HG02610 (cell line): ENCODE measurements at regions not wholly inside any gene's neighbourhood (a gene's known extent, or its start where the extent isn't known, plus 50 kb on each side); places are given as distances from the start of the nearest gene placed in this dataset.

Source experiments
- ATAC-seq: cut with Tn5 transposase; IDR thresholded peaks from one replicate; pipeline ENCODE4 v1.9.1; 2021; ENCODE audit warnings: mild to moderate bottlenecking, moderate library complexity; ENCODE audit not compliant: unreplicated experiment

- ATAC-seq: no peak
These were observed 345.1 kb downstream of the PLOD2 start for GRCh38 chr3:145815707-145816413.

DNA sequence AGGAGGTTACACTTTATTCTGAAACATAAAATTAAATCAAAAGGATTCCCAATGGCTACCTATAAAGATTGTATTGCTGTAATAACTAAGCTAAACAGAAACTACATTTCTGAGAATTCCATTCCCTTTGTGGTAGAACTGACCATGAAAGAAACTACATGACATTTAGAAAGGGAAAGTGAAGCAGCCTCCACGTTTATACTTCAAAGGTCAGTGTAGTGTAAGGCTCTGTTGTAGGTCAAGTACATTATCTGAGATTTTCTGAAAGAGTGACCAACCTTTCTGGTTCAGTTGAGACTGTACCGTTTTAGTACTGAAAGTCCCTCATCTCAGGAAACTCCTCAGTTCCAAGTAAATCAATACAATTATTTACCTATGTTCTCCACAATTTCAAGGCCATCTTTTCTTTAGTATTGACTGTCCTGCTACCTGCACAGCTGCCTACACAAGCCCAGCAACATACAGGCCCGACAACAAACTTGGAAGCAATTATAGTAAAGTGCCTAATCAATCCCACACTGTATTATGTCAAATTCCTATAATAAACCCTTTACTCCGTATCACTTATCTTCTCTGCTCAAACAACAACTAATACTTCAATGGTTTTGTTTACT, 343.0 kb downstream of the PLOD2 start:
- peak; percentile 81 for ATAC-seq

DNA sequence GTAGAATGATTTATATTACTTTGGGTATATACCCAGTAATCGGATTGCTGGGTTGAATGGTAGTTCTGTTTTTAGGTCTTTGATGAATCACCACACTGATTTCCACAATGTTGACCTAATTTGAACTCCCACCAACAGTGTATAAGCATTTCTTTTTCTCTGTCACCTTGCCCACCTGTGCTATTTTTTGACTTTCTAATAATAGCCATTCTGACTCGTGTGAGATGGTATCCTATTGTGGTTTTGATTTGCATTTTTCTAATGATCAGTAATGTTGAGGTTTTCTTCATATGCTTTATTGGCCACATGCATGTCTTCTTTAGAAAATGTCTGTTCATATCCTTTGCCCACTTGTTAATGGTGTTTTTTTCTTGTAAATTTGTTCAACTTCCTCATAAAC, 340.8 kb downstream of the PLOD2 start:
- ATAC-seq: no peak

DNA sequence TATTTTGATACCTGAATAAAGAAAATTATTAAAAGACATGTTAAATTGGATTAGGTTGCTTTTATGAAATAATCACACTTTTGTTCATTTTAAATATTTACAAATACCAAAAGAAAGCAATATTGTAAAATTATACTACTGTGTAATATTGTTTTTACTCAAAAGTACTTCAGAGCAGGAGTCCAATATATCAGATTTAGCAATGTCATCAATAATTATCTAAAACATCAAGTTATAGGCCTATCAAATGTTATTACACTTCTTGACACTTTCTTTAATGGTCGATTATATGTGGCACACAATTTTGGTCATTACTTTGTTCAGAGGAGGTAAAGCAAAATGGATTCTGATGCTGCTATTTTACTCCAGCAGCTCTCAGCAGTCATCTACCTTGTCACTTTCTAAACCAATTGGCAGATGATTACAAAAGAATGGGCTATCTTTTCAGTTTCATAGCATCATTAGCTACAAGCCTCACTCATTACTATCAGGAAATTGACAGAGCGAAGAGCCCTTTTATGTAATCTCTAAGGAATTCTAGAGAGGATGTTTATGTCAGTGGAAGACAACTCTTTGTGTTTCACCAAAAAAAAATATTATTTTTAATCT, 318.6 kb downstream of the PLOD2 start:
- ATAC-seq: no peak

DNA sequence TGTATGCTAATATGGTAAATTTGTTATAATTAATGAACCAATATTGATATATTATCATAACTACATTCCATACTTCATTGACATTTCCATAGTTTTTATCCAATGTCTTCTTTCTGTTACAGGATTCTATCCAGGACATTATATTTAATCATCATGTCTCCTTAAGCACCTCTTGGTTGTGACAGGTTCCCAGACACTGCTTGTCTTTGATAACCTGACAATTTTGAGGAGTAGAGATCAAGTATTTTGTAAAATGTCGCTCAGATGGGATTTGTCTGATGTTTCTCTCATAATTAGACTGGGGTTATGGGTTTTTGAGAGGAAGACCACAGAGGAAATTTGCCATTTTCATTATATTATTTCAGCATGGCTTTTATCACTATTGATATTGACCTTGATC, 317.4 kb downstream of the PLOD2 start:
- ATAC-seq: no peak

- no peak for ATAC-seq
These were observed 311.9 kb downstream of the PLOD2 start for GRCh38 chr3:145849115-145849514.

- no peak for ATAC-seq
These were observed 306.5 kb downstream of the PLOD2 start for GRCh38 chr3:145854499-145854898.

DNA sequence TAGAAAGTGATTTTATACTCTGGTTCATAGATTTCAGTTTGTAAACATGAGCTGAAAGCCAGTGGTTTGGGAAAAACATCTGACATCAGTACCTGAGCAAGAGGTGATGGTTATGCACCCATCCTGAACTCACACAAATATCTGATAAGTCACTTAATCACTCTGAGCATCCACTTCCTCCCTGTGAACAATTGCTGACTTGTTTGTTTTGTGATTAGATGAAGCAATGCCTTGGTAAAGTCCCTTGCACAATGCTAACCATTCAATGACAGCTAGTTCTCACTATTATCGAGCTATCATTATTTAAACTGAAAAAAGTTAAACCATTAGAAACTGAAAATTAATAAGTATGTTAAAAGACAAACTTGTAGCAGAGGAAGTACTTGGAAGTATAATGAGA, 303.0 kb downstream of the PLOD2 start:
- ATAC-seq: no peak

DNA sequence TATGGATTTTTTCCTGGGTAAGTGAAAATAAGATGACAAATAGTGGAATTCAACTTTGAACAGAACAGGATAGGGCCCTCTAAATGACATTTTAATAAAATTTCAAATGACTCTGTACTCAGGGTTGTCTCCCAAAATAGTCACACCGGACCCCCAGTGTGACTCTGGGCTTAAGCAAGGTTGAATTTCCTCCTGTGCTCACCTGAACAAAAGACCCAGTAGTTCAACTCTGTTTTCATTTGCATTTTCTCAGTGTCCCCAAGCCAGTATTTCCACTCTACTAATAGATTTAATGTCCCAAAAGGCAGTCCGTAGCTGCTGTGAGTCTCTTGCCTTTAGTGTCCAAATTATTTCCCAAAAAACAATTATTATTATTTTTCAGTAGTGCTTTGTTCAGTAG, 296.6 kb downstream of the PLOD2 start:
- no peak for ATAC-seq

- ATAC-seq: no peak
These were observed 295.5 kb downstream of the PLOD2 start for GRCh38 chr3:145865399-145866018.

DNA sequence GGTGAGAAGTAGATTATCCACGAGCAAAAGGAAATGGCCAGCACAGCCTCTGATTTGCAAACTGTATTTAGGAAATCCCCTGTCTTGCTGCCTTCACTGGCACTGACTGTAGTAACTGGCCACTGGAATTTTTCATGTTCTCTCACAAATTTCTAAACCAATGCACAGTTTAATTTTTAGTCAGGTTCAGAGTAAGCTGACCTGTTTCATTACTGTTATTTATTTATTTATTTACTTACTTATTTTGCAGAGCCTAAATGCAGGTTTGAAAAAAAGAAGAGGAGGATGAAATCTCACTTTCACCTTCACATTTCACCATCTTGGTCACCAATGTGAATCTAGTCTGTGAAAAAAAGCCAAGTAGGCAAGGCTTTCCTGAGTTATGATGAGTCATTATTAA, 291.0 kb downstream of the PLOD2 start:
- ATAC-seq: peak; percentile 88

GRCh38 chr3:145882436-145882835, 278.5 kb downstream of the PLOD2 start:
- ATAC-seq: no peak

- no peak for ATAC-seq
These were observed 271.3 kb downstream of the PLOD2 start for GRCh38 chr3:145889730-145890129.

- no peak for ATAC-seq
These were observed 268.1 kb downstream of the PLOD2 start for GRCh38 chr3:145892869-145893268.

DNA sequence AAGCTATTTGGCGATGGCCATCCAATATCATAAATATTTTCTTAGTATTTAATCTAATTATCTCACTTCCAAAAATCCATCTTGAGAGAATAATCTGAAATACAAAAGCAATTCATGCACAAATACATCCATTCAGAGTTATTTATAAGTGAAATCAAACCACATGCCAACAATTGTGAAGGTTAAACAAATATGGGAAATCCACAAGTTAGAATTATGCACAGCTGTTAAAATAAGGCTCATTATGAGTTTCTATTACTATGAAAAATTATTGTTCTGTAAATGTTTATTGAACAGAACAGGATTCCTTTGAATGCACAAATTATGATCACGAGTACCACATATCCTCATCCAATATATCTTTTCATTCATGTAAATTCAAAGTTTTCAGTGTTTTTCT, 267.7 kb downstream of the PLOD2 start:
- ATAC-seq: no peak

DNA sequence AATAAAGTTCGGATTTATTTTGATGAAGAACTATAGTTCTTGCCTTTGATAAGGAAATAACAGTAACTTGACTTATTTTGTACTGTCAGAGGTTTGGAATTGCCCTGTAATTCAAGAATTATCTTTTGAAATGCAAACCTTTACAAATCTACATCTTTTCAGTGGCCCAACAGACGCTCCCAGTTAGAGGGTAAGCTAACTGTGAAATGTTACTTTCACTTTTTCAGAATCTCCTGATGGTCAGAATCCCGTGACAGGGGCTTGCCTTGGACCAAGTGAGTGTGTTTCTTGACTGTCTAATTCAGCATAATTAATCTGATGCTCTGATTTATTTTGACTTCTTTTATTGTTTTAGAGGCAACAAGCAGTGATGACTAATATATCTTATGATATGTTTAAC, 262.5 kb downstream of the PLOD2 start:
- peak; percentile 25 for ATAC-seq

- peak; percentile 28 for ATAC-seq
These were observed 261.7 kb downstream of the PLOD2 start for GRCh38 chr3:145899241-145899640.

DNA sequence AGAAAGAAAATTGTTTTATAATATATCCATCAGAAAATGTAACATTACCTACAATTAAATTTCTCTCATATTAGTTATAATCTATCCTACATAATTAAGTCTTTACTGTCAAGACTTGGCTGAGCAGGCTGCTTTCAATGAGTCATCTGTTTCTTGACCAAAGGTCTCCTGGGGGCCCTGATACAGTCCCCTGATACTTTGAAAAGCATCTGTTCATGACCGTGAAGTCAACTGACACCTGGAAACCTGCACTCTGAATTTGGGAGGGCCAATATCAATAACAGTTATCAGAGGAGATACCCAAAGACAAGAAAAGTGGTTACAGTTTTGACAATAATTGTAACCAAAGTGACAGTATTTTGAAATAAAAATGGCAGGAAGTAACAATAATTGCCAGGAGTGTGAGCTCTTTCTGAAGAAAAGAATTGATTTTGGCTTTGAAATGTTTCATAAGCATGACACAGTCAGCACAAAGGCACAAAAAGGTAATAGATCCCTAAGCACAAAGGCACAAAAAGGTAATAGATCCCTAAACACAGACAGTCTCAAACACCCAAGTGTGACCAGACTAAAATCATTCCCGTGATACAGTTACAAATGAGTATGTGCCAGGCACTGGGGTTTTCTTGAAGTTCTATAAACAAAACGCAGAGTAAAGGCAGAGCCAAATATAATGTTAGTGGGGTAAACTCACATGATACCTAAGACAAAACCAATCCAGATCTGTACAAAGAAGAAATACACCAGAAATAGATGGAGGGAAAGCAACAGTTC, 260.7 kb downstream of the PLOD2 start:
- peak; percentile 82 for ATAC-seq

DNA sequence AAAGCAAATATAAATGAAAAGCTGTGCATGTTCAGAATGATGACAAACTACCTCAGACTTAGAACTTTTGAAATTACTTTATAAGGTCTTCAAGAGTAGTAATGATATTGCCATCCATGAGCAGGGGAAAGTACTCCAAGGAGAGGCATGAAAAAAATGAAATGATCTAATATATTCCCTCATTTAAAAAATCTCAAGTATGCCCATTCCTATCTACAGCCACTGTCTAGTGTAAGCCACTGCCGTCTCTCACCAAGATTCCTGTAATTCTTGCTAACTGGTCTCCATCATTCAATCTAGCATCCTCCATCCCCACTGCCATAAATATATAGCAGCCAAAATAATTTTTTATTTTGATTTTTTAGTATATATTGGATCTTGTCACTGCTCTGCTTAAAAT, 258.8 kb downstream of the PLOD2 start:
- no peak for ATAC-seq

DNA sequence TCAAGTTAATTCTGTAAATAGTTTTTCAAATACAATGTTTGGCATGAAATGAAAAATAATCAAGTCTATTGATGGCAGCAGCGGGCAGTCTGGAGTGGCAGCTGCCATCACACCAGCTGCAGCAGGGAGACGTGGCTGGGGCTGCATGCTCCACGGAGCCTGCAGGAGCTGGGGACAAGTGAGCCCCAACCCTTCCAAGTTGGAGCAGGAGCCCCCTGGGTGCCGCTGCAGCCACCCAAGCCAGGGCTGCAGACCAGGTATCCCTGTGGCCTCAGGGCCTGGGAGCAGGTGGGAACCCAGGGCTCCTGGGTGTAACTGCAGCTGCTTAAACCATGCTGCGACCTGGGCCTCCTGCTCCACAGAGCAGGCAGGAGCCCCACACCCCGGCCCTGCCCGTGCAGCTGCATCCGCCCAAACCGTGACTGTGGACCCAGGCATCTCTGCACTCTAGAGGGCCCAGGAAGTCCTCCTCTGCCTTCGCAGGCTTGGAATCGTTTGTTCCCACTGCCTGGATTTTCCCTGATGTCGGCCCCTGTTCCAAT, 257.4 kb downstream of the PLOD2 start:
- no peak for ATAC-seq

- no peak for ATAC-seq
These were observed 256.8 kb downstream of the PLOD2 start for GRCh38 chr3:145904138-145904537.
